Fibroblast of the aortic adventitia (primary cell): ENCODE measurements at regions not wholly inside any gene's neighbourhood (a gene's known extent, or its start where the extent isn't known, plus 50 kb on each side); places are given as distances from the start of the nearest gene placed in this dataset.

ENCODE experiments used
- DNase-seq: peaks from one replicate; pipeline ENCODE4 v3.0.0-alpha.2; 2010; ENCODE audit warnings: low read depth
- H3K4me3 ChIP-seq: 2 replicates; pipeline ENCODE4 v1.5.1; 2011; ENCODE audit warnings: low read depth, mild to moderate bottlenecking, control low read depth, low read length, moderate library complexity
- TF ChIP-seq, protein P1 (sequence below): IDR thresholded peaks from 2 replicates; pipeline ENCODE4 v1.5.1; 2011; ENCODE audit warnings: mild to moderate bottlenecking, low read length, control low read depth, inconsistent platforms; ENCODE audit not compliant: insufficient read depth

- TF ChIP-seq, protein P1, sequence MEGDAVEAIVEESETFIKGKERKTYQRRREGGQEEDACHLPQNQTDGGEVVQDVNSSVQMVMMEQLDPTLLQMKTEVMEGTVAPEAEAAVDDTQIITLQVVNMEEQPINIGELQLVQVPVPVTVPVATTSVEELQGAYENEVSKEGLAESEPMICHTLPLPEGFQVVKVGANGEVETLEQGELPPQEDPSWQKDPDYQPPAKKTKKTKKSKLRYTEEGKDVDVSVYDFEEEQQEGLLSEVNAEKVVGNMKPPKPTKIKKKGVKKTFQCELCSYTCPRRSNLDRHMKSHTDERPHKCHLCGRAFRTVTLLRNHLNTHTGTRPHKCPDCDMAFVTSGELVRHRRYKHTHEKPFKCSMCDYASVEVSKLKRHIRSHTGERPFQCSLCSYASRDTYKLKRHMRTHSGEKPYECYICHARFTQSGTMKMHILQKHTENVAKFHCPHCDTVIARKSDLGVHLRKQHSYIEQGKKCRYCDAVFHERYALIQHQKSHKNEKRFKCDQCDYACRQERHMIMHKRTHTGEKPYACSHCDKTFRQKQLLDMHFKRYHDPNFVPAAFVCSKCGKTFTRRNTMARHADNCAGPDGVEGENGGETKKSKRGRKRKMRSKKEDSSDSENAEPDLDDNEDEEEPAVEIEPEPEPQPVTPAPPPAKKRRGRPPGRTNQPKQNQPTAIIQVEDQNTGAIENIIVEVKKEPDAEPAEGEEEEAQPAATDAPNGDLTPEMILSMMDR, result no peak
- no peak overlapping the region for H3K4me3 ChIP-seq
- no peak for DNase-seq
Measured at GRCh38 chr15:23910030-23910429, 222.9 kb upstream of the NDN start.

GRCh38 chr15:23912191-23912590 is 225.1 kb upstream of the NDN start:
- no peak for DNase-seq
- TF ChIP-seq, protein P1, result no peak

GRCh38 chr15:23913081-23913480 is 226.0 kb upstream of the NDN start:
- H3K4me3 ChIP-seq, result no peak overlapping the region
- TF ChIP-seq, protein P1, result no peak
- no peak for DNase-seq

More at GRCh38 chr15:23912191-23912590, 225.1 kb upstream of the NDN start:
- no peak overlapping the region for H3K4me3 ChIP-seq

DNA sequence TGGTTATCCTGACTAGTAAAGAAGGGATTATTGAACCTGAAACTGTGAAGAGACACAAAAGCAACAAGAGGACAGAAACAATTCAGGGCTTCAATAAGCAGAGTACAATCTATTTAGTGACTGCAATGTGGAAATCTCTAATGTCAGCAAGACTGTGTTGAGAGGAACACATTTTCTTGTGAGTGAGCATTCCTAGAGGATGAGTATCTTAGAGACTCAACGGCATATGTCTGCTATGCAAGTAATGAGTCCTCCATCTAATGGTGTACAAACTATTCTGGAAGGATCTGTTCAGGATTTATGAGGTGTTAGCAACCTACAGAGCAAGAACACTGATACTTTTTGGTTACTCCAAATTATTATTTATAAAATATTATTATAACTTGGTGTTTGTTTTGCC is 226.5 kb upstream of the NDN start:
- no peak for DNase-seq
- TF ChIP-seq, protein P1, result no peak

GRCh38 chr15:23924686-23925085 is 237.6 kb upstream of the NDN start:
- H3K4me3 ChIP-seq, result no peak overlapping the region
- DNase-seq, result no peak
- TF ChIP-seq, protein P1, result no peak

More for the DNA sequence above, 226.5 kb upstream of the NDN start:
- H3K4me3 ChIP-seq, result no peak overlapping the region

DNA sequence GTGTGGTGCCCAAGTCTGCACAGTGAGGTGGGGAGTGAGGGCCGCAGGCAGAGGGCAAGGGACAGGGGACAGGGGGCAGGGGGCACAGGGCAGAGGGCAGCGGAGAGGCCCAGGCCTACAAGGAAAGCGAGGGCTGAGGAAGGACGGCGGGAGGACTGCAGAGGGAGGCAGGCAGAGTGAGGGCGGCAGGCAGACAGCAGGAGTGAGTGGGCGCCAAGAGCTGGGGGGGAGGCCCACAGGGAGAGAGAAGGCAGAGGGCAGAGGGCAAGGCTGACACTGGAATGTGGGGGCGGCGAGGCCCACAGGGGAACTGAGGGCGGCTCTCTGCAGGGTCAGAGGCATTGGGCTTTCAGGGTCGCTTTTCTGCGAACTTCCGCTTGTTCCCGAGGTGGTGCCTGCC is 267.8 kb upstream of the NDN start:
- TF ChIP-seq, protein P1, result no peak
- no peak for DNase-seq
- H3K4me3 ChIP-seq, result no peak overlapping the region
